Activated CD4-positive, alpha-beta T cell treated with anti-CD3 and anti-CD28 coated beads for 24 hours (primary cell): ENCODE measurements at regions not wholly inside any gene's neighbourhood (a gene's known extent, or its start where the extent isn't known, plus 50 kb on each side); places are given as distances from the start of the nearest gene placed in this dataset.

Experiments used
- DNase-seq, 2 donors: peaks; one replicate each; pipeline ENCODE4 v3.0.0-alpha.2; 2020; ENCODE audit warnings: low read depth in 2 of 2

- DNase-seq: no peak
Measured at GRCh38 chr9:2313512-2313911, 298.4 kb downstream of the SMARCA2 start.

DNA sequence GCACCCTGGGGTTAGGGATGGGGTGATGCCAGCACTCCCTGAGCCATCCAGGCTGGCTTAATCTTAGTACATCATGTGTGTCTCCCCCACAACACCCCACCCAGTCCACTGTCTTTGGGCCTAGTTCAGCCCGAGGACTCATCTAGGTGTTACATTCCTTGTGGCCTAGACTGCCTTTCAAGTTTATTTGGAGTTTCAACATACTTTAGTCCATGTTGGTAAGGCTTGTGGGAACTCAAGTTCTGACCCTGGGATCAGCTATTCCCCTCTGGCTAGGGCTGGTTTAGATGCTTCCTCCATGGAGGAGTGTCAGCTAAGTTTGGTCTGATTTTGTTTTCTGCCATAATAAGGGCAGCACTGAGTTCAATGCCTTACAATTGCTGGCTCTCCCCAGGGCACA, 302.4 kb downstream of the SMARCA2 start:
- no peak for DNase-seq

DNA sequence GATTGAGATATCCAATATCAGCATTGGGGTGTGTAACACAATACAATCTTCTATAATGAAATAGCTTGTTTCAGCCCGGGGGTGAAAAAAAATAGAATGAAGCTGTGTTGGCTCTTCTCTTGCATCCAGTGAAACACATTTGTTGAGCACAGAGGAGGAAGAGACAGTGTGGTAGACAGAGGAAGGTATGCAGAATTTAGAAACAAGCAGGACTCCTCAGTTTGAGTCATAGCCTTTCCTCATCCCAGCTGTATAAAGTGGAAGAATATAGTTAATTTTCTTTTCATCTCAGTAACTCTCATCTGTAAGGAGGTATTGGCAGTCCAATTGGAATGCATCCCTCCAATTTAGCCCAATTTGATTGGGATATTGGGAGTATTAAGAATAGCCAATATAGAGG, 302.2 kb upstream of the VLDLR start:
- no peak for DNase-seq

GRCh38 chr9:2320114-2320513, 301.5 kb upstream of the VLDLR start:
- no peak for DNase-seq

- no peak for DNase-seq
Measured at GRCh38 chr9:2320632-2321031, 301.0 kb upstream of the VLDLR start.

DNA sequence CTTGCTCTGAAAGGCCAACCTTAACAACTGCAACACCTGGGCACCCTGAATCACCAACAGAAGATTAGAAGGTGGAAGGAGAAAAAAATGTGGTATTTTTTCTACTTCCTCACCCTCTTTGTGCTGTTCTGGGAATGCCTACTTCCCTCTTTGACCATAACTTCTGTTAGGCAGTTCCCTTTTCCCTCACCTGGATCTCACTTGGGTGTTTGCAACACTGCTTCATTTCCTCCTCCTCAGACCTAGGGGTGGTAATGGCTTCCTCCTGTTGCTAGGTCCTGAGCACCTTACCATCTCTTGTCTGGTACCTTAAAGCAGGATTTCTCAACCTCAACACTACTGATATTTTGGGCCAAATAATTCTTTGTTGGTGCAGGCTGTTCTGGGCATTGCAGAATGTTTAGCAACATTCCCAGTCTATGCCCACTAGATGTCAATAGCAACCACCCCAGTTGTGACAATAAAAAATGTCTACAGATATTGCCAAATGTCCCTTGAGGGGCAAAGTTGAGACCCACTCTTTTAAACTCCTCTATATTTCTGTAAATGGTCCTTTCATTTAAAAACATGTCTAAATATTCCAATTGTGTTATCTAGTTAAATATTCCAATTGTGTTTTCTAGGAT, 300.0 kb upstream of the VLDLR start:
- no peak for DNase-seq

- DNase-seq: no peak
Measured at GRCh38 chr9:2324742-2325141, 296.8 kb upstream of the VLDLR start.

- no peak for DNase-seq
Measured at GRCh38 chr9:2332663-2333062, 288.9 kb upstream of the VLDLR start.

- DNase-seq: no peak
Measured at GRCh38 chr9:2335260-2335659, 286.3 kb upstream of the VLDLR start.

GRCh38 chr9:2336055-2336454, 285.5 kb upstream of the VLDLR start:
- no peak for DNase-seq

DNA sequence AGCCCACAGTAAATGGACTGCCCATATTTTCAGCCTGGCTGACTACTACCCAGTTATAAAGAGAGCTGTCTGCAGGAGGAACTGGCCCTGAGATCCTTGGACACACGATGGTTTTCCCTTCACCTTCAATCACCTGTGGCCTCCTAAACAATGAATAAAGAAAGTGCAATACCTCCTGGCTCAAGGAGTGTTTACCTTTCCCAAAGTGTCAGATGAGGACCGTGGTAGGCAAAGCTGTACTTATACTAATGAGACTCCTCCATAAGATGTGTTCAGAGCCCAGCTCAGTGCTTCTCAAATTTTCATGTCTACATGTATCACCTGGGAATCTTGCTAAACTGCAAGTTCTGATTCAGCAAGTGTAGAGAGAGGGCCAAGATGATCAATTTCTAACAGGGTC, 284.5 kb upstream of the VLDLR start:
- DNase-seq: no peak

GRCh38 chr9:2337627-2338026, 284.0 kb upstream of the VLDLR start:
- no peak for DNase-seq

GRCh38 chr9:2338777-2339365, 282.7 kb upstream of the VLDLR start:
- no peak for DNase-seq

GRCh38 chr9:2339416-2339815, 282.2 kb upstream of the VLDLR start:
- no peak for DNase-seq

DNA sequence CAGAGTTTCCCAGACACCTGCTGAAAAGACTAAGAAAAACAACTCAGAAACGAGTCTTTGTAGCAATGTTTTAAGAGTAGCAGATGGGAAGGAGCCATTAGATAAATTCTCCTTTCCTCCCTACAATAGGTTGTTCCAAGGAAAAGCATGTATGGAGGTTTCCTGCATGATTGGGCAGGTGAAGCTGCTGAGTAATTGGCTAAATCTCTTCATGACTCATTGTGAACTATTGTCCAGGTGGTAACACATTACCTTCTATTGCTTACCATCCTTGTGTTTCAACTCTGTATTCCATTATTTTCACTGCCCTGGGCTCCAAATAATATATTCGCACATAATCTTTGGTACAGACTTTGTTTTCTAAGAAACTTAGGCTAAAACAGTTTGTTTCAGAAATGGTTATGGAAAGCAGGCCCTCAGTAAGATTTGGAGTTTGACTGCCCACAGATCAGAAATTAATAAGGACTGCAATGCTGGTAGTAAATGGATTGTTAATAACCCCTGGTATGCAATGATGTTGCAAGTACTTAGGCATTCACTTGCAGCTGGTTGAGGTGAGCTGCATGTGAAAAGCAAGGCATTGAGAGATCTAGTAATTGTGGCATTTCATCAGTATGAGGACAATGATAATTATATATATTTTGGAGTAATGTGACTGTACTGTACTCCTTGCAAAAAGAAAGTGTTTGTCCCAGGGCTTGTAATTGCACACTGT, 281.4 kb upstream of the VLDLR start:
- DNase-seq: no peak

GRCh38 chr9:2341126-2341525, 280.5 kb upstream of the VLDLR start:
- no peak for DNase-seq

- DNase-seq: no peak
Measured at GRCh38 chr9:2341956-2342355, 279.6 kb upstream of the VLDLR start.

GRCh38 chr9:2343756-2344155, 277.8 kb upstream of the VLDLR start:
- DNase-seq: no peak

DNA sequence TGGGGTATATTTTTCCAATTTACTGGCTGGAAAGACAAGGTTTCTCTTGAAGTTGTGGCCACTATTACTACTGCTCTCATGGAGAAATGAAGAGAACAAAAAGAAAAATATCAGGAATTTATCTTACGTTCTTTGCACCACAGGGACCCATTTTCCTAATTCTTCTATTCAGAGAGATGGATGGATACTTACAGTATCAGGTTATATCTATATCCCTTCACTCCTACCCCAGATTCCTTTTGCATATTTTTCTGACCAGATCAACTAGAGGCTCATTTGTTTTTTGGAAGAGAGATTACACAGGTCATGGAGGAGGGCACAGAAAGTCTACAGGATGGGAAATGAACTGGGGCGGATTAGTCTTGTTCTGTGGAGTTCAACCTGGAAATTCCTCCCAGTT, 277.2 kb upstream of the VLDLR start:
- DNase-seq: no peak

DNA sequence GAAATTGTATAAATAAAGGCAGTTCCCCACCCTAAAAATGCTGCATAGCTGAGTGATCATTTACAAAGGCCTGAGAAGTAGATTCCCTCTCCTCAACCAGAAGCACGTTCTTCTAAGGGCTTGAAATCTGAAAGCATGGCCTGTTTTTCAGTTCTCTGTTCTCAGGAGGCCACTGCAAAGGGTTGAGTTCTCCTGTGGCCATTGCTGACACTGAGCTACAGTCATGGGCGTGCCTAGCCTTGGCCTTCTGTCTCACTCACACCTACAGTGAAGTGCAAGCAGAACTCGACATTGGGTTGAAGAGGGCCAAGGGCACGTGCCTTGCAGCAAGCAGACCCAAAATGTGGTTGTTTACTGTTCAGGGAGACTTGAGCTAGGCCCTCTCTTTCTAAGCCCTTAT, 276.6 kb upstream of the VLDLR start:
- no peak for DNase-seq

- no peak for DNase-seq
Measured at GRCh38 chr9:2346277-2346913, 275.2 kb upstream of the VLDLR start.

GRCh38 chr9:2351324-2351723, 270.3 kb upstream of the VLDLR start:
- no peak for DNase-seq

- no peak for DNase-seq
Measured at GRCh38 chr9:2354216-2354615, 267.4 kb upstream of the VLDLR start.
